ENCODE measurements at regions not wholly inside any gene's neighbourhood (a gene's known extent, or its start where the extent isn't known, plus 50 kb on each side); places are given as distances from the start of the nearest gene placed in this dataset.

- no peak for DNase-seq (ENCODE audit: low read depth in 2 of 2)
These were observed 51.6 kb upstream of the KCND3 start for GRCh38 chr1:112040891-112041740.

GRCh38 chr1:112043901-112044300, 54.4 kb upstream of the KCND3 start:
- no peak for DNase-seq (ENCODE audit: low read depth in 2 of 2)

- no peak for DNase-seq (ENCODE audit: low read depth in 2 of 2)
These were observed 55.3 kb upstream of the KCND3 start for GRCh38 chr1:112044745-112045144.

GRCh38 chr1:112046630-112047029, 57.2 kb upstream of the KCND3 start:
- no peak for DNase-seq (ENCODE audit: low read depth in 2 of 2)

- DNase-seq (ENCODE audit: low read depth in 2 of 2) = no peak
These were observed 59.0 kb upstream of the KCND3 start for GRCh38 chr1:112048421-112048820.

GRCh38 chr1:112054510-112054909, 65.0 kb upstream of the KCND3 start:
- DNase-seq (ENCODE audit: low read depth in 2 of 2) = no peak

- DNase-seq (ENCODE audit: low read depth in 2 of 2) = no peak
These were observed 66.9 kb upstream of the KCND3 start for GRCh38 chr1:112056354-112056753.

GRCh38 chr1:112057736-112058135, 68.3 kb upstream of the KCND3 start:
- no peak for DNase-seq (ENCODE audit: low read depth in 2 of 2)

- no peak for DNase-seq (ENCODE audit: low read depth in 2 of 2)
These were observed 69.5 kb upstream of the KCND3 start for GRCh38 chr1:112058815-112059450.

GRCh38 chr1:112059679-112060078, 70.2 kb upstream of the KCND3 start:
- no peak for DNase-seq (ENCODE audit: low read depth in 2 of 2)

GRCh38 chr1:112060261-112060660, 70.8 kb upstream of the KCND3 start:
- DNase-seq (ENCODE audit: low read depth in 2 of 2) = no peak

GRCh38 chr1:112061056-112061455, 71.6 kb upstream of the KCND3 start:
- no peak for DNase-seq (ENCODE audit: low read depth in 2 of 2)

GRCh38 chr1:112061901-112062320, 72.4 kb upstream of the KCND3 start:
- no peak for DNase-seq (ENCODE audit: low read depth in 2 of 2)

- DNase-seq (ENCODE audit: low read depth in 2 of 2) = no peak
These were observed 74.6 kb upstream of the KCND3 start for GRCh38 chr1:112063781-112064728.

- DNase-seq (ENCODE audit: low read depth in 2 of 2) = no peak
These were observed 78.5 kb upstream of the KCND3 start for GRCh38 chr1:112067989-112068388.

GRCh38 chr1:112070677-112071076, 81.2 kb upstream of the KCND3 start:
- no peak for DNase-seq (ENCODE audit: low read depth in 2 of 2)

- DNase-seq (ENCODE audit: low read depth in 2 of 2) = no peak
These were observed 85.2 kb upstream of the KCND3 start for GRCh38 chr1:112074711-112075110.

- DNase-seq (ENCODE audit: low read depth in 2 of 2) = no peak
These were observed 86.1 kb upstream of the KCND3 start for GRCh38 chr1:112075566-112075965.

- no peak for DNase-seq (ENCODE audit: low read depth in 2 of 2)
These were observed 90.0 kb upstream of the KCND3 start for GRCh38 chr1:112079446-112079845.

- no peak for DNase-seq (ENCODE audit: low read depth in 2 of 2)
These were observed 94.0 kb upstream of the KCND3 start for GRCh38 chr1:112083487-112083886.

- no peak for DNase-seq (ENCODE audit: low read depth in 2 of 2)
These were observed 103.3 kb upstream of the KCND3 start for GRCh38 chr1:112092656-112093371.

- DNase-seq (ENCODE audit: low read depth in 2 of 2) = no peak
These were observed 103.9 kb upstream of the KCND3 start for GRCh38 chr1:112093372-112093694.
